GM18870 (cell line): ENCODE measurements at regions not wholly inside any gene's neighbourhood (a gene's known extent, or its start where the extent isn't known, plus 50 kb on each side); places are given as distances from the start of the nearest gene placed in this dataset.

Experiments used
- ATAC-seq: cut with Tn5 transposase; IDR thresholded peaks from one replicate; pipeline ENCODE4 v1.9.1; 2021; ENCODE audit warnings: moderate library complexity; ENCODE audit not compliant: unreplicated experiment

GRCh38 chr9:21657966-21658667 lies 144.3 kb upstream of the MTAP start:
- no peak for ATAC-seq

- ATAC-seq, result no peak
Observed at GRCh38 chr9:21660976-21661375, 141.5 kb upstream of the MTAP start.

DNA sequence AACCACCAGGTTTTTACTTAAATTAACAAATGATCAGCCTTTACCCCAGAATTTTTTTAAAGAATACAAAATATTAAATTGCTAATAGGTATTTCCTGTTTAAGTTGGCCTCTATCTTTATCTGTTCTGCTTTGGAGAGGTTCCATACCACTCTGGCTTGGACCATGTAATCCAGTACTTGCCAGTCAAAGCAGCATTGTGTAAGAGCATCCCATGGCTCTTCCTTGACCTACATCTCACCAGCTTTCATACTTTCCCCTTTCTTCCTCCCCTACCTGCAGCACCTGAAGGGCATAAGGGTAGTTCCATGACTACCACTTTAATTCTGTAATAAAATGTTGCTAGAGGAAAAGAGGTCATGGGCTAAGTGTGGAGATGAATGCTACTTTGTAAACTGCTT lies 140.8 kb upstream of the MTAP start:
- ATAC-seq, result no peak

- no peak for ATAC-seq
Observed at GRCh38 chr9:21668516-21668915, 133.9 kb upstream of the MTAP start.

- no peak for ATAC-seq
Observed at GRCh38 chr9:21669701-21670100, 132.7 kb upstream of the MTAP start.

GRCh38 chr9:21670374-21670773 lies 132.1 kb upstream of the MTAP start:
- ATAC-seq, result no peak

DNA sequence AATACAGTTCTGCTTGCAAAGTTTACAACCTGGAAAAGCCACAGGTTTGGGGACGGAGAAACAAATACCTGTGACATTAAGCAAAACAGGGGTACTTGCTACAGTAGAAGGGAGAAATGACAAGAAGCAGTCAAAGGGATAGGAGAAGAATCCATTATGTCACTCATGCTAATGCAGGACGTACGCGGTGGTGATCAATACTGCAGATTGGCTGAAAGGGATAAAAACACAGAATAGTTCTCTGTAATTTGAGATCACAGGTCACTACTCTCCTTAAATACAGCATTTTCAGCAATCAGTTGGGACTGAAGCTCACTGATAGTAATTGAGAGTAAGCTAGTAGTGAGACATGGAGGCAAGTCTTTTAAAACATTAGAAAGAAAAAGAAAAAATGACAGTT lies 130.3 kb upstream of the MTAP start:
- ATAC-seq, result no peak

DNA sequence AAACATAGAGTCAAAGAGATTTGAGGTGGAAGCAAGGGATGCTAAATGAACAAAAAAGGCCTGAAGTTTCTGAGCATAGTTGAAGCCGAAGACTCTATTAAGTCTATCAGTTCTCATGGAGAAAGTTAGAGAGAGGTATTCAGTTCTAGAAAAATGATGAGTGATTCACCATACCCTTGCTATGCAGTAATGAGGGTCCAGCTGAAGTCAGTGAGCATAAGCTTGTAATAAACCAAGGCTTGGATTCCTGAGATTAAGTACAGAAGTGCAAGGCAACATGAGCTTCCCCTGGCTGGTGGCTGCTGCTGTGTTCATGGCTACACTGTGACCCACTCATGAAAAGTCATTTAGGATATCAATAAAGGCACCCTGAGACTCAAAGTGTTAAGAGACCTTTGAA lies 129.7 kb upstream of the MTAP start:
- no peak for ATAC-seq

GRCh38 chr9:21674894-21675293 lies 127.5 kb upstream of the MTAP start:
- ATAC-seq, result no peak

DNA sequence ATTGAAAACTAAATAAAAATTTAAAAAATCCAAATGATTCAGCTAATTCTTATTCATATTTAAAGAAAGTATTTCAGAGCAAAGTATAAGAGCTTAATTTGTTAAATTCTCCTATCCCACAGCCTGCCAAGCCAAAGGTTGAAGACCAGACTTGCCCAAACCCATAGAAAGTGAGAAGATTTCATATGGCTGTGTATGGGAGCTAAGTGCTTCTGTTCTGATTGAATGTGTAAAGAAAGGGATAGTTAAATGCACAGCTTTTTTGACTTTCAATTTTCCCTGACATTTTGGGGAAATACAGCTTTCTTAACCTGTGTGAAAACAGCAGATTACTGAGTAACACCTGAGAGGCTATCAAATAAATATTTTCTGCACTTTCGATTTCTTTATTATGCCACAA lies 125.0 kb upstream of the MTAP start:
- no peak for ATAC-seq

GRCh38 chr9:21677834-21678233 lies 124.6 kb upstream of the MTAP start:
- ATAC-seq, result no peak

GRCh38 chr9:21679432-21679831 lies 123.0 kb upstream of the MTAP start:
- no peak for ATAC-seq

DNA sequence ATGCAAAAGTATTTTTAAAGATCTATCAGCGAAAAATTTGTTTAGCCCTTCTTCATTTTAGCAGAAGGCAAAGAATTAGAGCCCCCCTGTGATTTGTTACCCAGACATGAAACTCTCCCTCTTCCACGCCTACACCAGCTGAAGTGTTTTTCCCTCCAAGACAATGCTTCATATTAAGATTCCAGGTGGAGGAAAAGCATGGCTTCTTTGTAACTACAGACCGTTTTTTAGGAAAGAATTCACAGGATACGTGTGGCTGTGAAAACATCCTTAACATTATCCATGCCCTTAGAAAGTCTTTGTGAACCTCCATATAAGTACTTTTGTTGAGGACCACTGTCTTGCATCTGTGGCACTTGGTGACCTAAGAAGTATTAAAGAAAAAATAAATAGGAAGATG lies 121.8 kb upstream of the MTAP start:
- no peak for ATAC-seq

- ATAC-seq, result no peak
Observed at GRCh38 chr9:21681641-21682040, 120.8 kb upstream of the MTAP start.

GRCh38 chr9:21682381-21682780 lies 120.1 kb upstream of the MTAP start:
- ATAC-seq, result no peak

DNA sequence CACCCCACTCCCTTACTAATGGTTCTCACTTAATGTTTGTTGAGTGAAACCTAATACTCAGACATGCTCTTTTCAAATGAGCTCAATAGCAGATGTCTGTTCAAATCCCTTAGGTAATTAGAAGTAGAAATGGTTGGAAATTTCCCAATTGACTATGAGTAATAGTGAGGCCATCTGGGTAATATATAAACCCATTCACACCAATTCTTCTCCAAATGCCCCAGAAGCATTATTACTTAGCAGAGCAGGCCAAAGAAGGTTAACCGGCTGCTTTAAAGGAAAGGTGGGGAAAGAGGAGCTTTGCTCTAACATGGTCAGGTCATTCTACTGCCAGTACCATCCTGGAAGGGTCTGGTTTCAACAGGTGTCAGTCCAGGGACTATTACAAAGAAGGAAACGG lies 119.5 kb upstream of the MTAP start:
- ATAC-seq, result no peak

DNA sequence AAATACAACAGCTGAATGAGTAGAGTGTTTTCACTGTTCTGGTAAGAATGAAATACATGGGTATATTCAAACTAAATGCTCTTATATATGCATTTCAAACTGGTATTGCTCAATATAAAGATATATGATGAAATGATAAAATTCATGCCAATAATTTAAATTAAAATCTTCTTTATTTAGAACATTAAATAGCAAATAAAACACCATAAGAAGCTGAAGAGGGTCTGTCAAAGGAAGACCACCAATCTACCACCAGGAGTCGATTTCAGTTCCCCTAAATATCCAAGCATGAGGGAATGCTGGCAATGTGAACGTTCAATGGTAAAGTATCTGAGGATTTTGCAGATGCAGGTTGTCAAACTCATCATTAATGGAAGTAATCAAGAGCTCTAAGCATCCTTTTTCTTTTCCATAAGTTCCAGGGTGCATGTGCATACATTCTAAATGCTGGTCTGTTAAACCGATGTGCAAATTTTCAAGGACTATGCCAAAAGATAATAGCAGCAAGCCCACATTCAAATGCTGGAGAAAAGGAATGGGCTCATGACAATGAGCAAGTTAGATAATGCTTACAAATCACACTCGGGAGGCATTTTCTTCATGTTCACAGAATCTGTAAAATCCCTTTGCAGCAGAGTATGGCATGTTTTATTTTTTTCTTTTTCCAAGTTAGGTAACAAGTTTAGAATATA lies 118.8 kb upstream of the MTAP start:
- no peak for ATAC-seq

- ATAC-seq, result no peak
Observed at GRCh38 chr9:21684231-21684630, 118.2 kb upstream of the MTAP start.

- no peak for ATAC-seq
Observed at GRCh38 chr9:21684831-21685362, 117.5 kb upstream of the MTAP start.

DNA sequence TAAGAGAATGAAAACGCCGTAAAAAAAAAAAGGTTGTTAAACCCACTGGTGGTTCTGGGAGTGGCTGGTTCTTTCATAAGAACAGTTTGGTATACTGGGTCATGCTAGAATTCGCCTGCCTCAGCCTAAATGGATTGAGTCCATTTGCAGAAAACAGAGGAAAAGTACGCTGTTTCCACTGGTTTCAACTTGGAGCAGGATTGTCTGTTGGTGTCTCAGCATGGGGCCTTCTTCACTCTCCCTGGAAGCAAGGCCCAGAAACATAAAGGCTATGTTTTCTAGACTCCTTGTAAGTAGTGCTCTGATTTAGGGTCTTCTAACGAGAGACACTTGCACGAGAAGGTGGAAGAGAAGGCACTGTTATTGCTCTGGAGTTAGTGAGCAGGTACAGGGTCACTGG lies 116.9 kb upstream of the MTAP start:
- no peak for ATAC-seq

- no peak for ATAC-seq
Observed at GRCh38 chr9:21686738-21687137, 115.7 kb upstream of the MTAP start.

GRCh38 chr9:21687351-21687750 lies 115.1 kb upstream of the MTAP start:
- ATAC-seq, result no peak
